Stimulated activated CD8-positive, alpha-beta memory T cell treated with anti-CD3 and anti-CD28 coated beads, Interleukin-12 subunit alpha, Interleukin-12 subunit beta, amount 100 ng/mL, for 4 hours (primary cell): ENCODE measurements at regions not wholly inside any gene's neighbourhood (a gene's known extent, or its start where the extent isn't known, plus 50 kb on each side); places are given as distances from the start of the nearest gene placed in this dataset.

ENCODE experiments used
- DNase-seq: peaks from one replicate; pipeline ENCODE4 v3.0.0-alpha.2; 2020; ENCODE audit warnings: low read depth

GRCh38 chr22:25366876-25367466 lies 147.5 kb downstream of the CRYBB2 start:
- DNase-seq, result no peak

DNA sequence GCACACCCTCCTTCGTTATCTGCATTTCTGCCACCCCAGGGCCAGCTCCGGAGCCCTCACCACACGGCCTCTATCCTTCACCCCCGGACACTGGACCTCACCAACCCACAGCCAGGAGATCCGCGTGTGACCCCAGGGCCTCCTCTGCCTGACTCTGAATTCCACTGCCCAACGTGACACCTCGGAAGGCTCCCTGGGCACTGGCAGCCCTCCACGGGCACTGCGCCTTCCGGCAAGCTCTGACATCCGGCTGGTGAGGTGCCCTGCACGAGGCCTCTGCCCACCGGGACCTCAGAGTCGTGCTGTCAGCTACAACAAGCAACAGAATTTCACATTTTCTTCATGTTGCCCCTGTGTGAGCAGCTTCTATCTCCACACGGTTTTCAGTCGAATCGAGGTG lies 148.3 kb downstream of the CRYBB2 start:
- DNase-seq, result no peak

DNA sequence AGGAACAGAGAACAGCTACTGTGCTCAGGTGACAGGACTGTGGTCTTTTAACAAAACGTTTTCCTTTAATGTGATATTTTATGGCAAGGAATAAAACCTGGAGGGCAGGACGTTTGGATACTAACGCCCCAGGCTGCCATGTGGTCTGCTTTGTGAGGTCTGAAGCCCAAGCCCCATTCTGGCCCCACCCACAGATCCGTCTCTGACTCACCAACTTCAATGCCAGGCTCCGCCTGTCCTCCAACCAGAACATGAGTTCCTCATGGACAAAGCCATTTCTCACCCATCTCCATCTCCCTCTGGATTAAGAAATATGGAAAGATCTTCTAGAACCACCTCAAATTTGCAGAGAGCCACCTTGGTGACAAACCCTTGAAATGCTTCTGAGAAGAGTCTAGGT lies 148.8 kb downstream of the CRYBB2 start:
- DNase-seq, result no peak

GRCh38 chr22:25369041-25369440 lies 149.6 kb downstream of the CRYBB2 start:
- DNase-seq, result no peak

DNA sequence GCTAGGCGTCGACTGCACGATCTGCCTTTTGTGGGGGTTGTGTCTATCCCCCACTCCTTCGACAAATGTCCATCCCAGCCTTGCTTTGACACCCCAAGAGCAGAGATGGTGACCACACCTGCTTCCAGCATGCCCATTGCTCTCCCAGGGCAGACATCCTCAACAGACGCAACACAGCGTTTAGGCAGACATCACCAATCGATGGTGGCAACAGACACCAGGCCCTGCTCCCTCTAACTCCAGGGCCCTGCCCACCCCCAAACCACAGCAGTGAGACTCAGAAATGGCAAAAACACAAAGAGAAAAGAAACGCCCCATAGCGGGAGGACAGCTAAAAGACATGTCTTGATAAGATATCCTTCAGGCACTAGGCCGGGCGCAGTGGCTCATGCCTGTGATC lies 150.9 kb downstream of the CRYBB2 start:
- DNase-seq, result no peak

GRCh38 chr22:25372000-25372595 lies 152.7 kb downstream of the CRYBB2 start:
- DNase-seq, result no peak

DNA sequence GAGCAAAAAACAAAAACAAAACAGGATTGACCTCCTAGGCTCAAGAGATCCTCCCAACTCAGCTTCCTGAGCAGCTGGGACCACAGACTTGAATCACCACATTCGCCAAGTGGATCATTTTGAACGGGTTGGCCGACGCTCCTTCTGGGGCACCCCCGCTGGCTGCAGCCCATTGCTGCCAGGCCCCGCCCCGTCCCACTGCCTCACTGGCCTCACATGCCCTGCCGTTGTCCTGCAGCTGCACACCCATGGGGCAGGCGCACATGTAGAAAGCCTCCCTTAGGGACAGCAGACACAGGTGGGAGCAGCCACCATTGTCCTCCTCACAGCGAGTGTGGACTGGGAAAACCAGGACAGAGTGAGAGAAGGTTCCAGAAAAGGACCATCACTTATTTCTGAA lies 154.5 kb downstream of the CRYBB2 start:
- no peak for DNase-seq

GRCh38 chr22:25374869-25375268 lies 155.4 kb downstream of the CRYBB2 start:
- no peak for DNase-seq

DNA sequence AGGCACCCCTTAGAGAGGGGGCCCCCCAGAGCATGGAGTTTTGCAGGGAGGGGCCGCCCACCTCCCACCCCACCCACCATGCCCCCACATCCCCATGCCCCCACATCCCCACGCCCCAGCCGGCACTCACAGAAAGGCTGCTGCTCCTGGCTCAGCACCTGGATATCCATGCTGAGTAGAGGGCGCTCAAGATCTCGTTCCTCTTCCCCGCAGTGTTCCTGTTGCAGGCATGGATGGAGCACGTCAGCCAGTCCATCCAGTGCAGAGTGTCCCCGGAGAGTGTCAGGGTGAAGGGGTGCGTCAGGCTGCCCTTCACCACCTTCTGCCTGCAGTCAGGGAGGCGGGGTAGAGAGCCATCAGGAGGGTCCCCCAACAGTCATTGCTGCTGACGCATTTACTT lies 156.2 kb downstream of the CRYBB2 start:
- DNase-seq, result no peak

DNA sequence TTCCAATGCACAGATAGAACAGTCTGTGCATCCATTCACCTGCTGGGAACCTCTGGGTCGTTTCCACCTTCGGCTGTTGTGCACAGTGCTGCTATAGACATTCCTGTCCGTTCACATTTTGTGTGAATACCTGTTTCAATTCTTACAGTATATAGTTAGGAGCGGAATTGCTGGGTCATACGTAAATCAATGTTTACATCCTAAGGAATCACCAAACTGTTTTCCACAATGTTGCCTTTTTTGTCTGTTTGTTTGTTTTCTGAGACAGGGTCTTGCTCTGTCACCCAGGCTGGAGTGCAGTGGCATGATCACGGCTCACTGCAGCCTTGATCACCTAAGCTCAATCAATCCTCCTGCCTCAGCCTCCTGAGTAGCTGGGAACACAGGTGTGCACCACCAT lies 158.3 kb downstream of the CRYBB2 start:
- DNase-seq, result no peak

DNA sequence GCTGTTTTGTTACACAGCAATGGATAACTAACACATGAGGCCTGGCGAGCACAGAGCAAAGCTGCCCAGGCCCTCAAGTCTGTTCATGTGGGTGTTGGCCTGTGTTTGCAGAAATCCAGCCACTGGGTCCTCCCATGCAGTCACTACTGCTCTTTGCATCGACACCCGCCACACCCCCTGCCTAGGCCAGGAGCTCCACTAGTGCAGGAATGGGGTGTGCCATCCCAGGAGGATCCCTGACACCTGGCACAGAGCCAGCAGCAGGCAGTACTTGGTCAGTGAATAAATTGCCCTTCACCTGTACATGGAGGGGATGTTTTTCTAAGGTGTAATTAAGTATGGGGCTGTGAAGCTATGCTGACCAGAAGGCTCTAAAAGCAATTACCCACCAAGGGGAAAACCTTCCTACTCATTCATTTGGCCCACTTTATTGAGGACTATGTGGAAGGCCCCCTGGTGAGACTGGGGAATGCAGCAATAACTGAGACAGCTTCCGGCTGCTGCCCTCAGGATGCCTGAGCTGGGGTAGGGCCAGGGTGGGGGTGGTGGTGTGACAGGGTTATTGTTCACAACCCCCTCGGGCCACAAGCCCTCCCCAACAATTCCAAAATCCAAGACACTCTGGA lies 160.8 kb downstream of the CRYBB2 start:
- DNase-seq, result no peak

DNA sequence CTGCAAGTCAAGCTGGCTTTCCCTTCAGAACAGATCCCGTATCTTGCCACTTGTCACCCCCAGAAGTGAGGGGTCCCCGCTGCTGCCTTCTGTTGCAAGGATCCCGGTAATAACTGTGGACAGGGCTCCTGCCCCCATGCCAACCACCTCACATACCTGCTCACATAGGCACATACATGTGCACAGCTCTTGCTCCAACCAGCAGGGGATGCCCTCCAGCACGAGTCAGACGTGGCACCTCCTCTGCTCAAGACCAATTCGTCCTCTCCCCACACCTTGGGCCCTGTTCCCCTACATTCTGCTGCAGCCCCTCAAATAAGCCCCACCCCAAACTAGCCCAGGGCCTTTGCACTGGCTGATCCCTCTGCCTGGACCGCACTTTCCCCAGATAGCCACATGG lies 163.3 kb downstream of the CRYBB2 start:
- DNase-seq, result no peak

DNA sequence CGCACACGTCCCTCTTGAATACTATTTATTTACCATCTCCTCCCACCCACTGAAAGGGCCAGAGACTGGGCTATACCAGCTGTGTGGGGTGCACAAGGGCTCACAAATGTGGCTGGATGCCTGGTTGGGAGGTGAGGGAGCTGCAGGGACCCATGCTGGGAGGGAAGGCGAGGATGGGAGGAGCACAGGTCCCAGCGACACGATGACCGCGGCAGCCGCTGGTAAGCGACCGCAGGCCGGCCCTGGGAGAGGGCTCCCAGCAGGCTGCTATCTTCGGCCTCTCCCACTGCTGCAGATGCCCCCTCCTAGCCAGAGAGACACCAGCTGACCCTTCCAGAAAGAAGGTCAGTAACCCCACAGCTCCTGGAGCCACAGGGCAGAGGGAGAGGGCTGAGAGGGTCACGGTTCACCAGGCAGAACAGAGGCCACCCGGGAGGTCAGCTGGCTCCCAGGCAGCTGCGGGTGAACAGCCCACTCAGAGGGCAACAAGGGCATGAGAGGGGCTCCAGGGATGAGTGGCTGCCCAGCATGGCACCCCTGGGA lies 163.9 kb downstream of the CRYBB2 start:
- no peak for DNase-seq

- DNase-seq, result no peak
These were observed 164.5 kb downstream of the CRYBB2 start for GRCh38 chr22:25383892-25384291.

GRCh38 chr22:25386538-25386884 lies 167.1 kb downstream of the CRYBB2 start:
- DNase-seq, result no peak

DNA sequence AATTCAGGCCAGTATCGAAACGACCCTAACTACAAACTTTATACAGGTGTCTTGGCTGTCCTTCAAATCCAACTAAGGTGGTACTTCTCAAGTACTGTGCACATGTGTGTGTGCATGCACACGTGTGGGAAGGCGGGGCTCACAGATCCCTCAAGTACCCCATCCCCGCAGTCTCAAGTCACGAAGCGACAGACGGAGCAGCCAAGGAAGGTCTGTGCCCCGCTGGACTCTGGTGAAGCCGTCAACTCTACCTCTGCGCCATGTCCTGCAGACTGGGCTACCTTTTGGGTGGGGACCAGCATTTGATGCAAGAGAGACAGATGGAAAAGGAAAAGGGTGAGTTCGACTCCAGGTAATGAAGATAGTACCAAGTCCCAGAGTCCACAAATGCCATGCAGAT lies 169.0 kb downstream of the CRYBB2 start:
- DNase-seq, result no peak

- DNase-seq, result no peak
These were observed 169.6 kb downstream of the CRYBB2 start for GRCh38 chr22:25388866-25389540.

DNA sequence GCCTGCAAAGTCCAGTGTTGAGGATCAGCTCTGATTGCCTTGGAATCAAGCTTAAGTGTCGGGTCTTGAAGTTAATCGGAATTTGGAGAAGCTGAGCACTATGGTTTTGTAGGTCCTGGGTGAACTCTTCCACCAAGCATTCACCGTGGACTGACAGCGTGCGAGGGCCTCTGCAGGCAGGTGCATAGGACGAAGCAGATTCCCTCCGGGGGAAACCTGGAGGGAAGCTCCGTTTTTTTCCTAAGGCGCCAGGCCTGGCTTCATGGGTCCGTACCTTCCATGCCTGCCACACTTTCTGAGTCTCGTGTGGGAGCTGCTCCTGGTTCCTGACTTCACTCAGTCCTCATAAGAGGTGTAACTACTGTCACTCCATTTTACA lies 170.1 kb downstream of the CRYBB2 start:
- no peak for DNase-seq

GRCh38 chr22:25390297-25391240 lies 171.1 kb downstream of the CRYBB2 start:
- DNase-seq, result no peak

GRCh38 chr22:25392584-25392983 lies 171.9 kb upstream of the GRK3 start:
- DNase-seq, result no peak

GRCh38 chr22:25393121-25393805 lies 171.2 kb upstream of the GRK3 start:
- no peak for DNase-seq
